Gastroesophageal sphincter (tissue), 3 donors: ENCODE measurements at regions not wholly inside any gene's neighbourhood (a gene's known extent, or its start where the extent isn't known, plus 50 kb on each side); places are given as distances from the start of the nearest gene placed in this dataset.

Experiments
- CTCF ChIP-seq, 4 experiments: fragments of 200-600 bp in 2 of 4; fragments of 450-650 bp in 2 of 4; sonication (generic) in 1 of 4; IDR thresholded peaks; one replicate each; pipeline ENCODE4 v1.5.1; 2017 to 2019; ENCODE audit warnings: antibody characterized with exemption in 4 of 4, mild to moderate bottlenecking in 2 of 4, moderate library complexity in 2 of 4
- EP300 ChIP-seq: sonication (generic); formaldehyde crosslinking; IDR thresholded peaks from one replicate; pipeline ENCODE4 v1.6.1; 2017; ENCODE audit warnings: antibody characterized with exemption, mild to moderate bottlenecking
- POLR2A ChIP-seq, 2 donors: fragments of 450-650 bp; IDR thresholded peaks; one replicate each; pipeline ENCODE4 v1.6.1; 2017; ENCODE audit warnings: antibody characterized with exemption in 2 of 2, mild to moderate bottlenecking in 2 of 2, moderate library complexity in 1 of 2
- POLR2AphosphoS5 ChIP-seq: sonication (generic); formaldehyde crosslinking; IDR thresholded peaks from one replicate; pipeline ENCODE4 v1.6.1; 2017; ENCODE audit warnings: antibody characterized with exemption

- no peak for TF ChIP-seq CTCF (IDR thresholded peaks at IDR 0.05)
- TF ChIP-seq POLR2A (IDR thresholded peaks at IDR 0.05) = no peak
- TF ChIP-seq POLR2AphosphoS5 = no peak
- no peak for TF ChIP-seq EP300
These were observed 643.5 kb upstream of the ID4 start for GRCh38 chr6:19193624-19194023.
